PFSK-1 (cell line): ENCODE measurements at regions not wholly inside any gene's neighbourhood (a gene's known extent, or its start where the extent isn't known, plus 50 kb on each side); places are given as distances from the start of the nearest gene placed in this dataset.

Experiments
- FOXP2 ChIP-seq: optimal IDR thresholded peaks from 2 replicates; pipeline ENCODE3; 2011; ENCODE audit warnings: borderline replicate concordance, control low read depth, inconsistent platforms; ENCODE audit not compliant: insufficient read depth; ENCODE audit errors: extremely low read length, extremely low read depth
- POLR2AphosphoS5 ChIP-seq: IDR thresholded peaks from 2 replicates; pipeline ENCODE4 v1.6.1; 2012; ENCODE audit warnings: low read depth, mild to moderate bottlenecking, control low read depth, low read length, moderate library complexity
- SIN3A ChIP-seq: IDR thresholded peaks from 2 replicates; pipeline ENCODE4 v1.6.1; 2012; ENCODE audit warnings: mild to moderate bottlenecking, low read length, moderate library complexity, borderline replicate concordance; ENCODE audit not compliant: insufficient read depth
- TAF1 ChIP-seq: IDR thresholded peaks from 2 replicates; pipeline ENCODE4 v1.6.1; 2012; ENCODE audit warnings: low read length, control low read depth, borderline replicate concordance; ENCODE audit not compliant: insufficient read depth
- TF ChIP-seq, protein P1 (sequence below), 2 experiments: IDR thresholded peaks; 2 replicates each; pipeline versions ENCODE4 v1.6.1 to v1.8.0; 2011 to 2012; ENCODE audit warnings: low read depth in 2 of 2, low read length in 2 of 2, control low read depth in 1 of 2, inconsistent platforms in 1 of 2, mild to moderate bottlenecking in 1 of 2, moderate library complexity in 1 of 2; ENCODE audit not compliant: insufficient read depth in 1 of 2

DNA sequence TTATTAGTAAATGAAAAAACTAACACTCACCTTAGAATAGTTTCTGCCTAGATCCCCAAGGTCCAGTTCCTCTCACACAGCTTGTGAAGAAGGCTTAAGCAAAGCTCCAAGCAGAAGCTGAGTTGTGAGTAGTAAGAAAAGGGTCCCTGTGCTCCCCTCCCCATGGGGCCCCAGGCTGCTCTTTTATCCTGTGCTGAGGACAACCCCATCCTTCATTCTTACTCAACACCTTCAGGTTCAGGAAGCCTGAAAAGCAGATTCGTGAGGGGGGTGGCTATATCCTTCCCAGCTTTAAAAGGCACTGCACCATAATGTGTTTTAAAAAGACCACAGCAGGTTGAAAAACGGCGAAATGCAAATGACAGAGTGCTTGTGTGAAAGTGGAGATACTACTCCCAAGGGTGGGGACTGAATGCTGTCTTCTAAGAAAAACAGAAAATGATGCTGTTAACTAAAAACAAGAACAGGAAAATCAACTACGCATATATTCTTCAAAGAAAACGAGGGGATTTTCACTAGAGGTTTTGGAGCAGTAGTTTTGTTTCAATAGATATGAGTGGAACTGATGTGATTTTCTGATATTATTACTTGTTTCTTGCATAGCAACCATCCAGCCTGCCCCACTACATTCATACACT, 182.7 kb downstream of the KTN1 start:
- TF ChIP-seq TAF1 (no peak), SIN3A (no peak), FOXP2 (no peak)
- TF ChIP-seq, protein P1, sequence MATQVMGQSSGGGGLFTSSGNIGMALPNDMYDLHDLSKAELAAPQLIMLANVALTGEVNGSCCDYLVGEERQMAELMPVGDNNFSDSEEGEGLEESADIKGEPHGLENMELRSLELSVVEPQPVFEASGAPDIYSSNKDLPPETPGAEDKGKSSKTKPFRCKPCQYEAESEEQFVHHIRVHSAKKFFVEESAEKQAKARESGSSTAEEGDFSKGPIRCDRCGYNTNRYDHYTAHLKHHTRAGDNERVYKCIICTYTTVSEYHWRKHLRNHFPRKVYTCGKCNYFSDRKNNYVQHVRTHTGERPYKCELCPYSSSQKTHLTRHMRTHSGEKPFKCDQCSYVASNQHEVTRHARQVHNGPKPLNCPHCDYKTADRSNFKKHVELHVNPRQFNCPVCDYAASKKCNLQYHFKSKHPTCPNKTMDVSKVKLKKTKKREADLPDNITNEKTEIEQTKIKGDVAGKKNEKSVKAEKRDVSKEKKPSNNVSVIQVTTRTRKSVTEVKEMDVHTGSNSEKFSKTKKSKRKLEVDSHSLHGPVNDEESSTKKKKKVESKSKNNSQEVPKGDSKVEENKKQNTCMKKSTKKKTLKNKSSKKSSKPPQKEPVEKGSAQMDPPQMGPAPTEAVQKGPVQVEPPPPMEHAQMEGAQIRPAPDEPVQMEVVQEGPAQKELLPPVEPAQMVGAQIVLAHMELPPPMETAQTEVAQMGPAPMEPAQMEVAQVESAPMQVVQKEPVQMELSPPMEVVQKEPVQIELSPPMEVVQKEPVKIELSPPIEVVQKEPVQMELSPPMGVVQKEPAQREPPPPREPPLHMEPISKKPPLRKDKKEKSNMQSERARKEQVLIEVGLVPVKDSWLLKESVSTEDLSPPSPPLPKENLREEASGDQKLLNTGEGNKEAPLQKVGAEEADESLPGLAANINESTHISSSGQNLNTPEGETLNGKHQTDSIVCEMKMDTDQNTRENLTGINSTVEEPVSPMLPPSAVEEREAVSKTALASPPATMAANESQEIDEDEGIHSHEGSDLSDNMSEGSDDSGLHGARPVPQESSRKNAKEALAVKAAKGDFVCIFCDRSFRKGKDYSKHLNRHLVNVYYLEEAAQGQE (IDR thresholded peaks at IDR 0.05; ENCODE audit: insufficient read depth in 1 of 2, low read depth in 2 of 2, low read length in 2 of 2), result no peak

DNA sequence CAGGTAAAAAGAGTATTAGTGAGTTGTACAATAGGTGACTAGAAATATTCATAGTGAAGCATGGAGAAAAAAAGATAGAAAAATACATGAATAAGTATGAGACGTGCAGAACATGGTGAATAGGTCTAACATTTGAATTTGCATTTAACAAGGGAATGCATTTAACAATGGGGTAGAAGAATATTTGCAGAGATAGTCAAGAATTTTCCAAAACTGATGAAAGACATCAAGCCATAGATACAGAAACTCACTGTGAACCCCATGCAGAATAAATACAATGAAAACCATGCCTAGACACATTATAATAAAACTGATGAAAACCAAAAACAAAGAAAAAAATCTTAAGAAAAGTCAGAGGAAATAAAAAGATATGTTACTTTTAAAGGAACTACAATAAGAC, 184.8 kb downstream of the KTN1 start:
- TF ChIP-seq FOXP2 (no peak), POLR2AphosphoS5 (no peak), SIN3A (no peak), TAF1 (no peak)
- TF ChIP-seq, protein P1 (IDR thresholded peaks at IDR 0.05; ENCODE audit: insufficient read depth in 1 of 2, low read depth in 2 of 2, low read length in 2 of 2), result no peak

DNA sequence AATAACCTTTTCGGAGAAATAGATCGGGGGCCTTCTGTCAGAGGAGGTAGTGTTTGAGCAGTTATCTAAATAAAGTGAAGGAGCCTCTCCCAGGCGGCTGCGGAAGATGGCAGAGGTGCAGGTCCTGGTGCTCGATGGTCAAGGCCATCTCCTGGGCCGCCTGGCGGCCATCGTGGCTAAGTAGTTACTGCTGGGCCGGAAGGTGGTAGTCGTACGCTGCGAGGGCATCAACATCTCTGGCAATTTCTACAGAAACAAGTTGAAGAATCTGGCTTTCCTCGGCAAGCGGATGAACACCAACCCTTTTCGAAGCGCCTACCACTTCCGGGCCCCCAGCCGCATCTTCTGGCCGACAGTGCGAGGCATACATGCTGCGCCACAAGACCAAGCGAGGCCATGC, 186.1 kb downstream of the KTN1 start:
- TF ChIP-seq FOXP2, result no peak
- no peak for TF ChIP-seq SIN3A
- TF ChIP-seq, protein P1 (IDR thresholded peaks at IDR 0.05; ENCODE audit: insufficient read depth in 1 of 2, low read depth in 2 of 2, low read length in 2 of 2), result no peak
- TF ChIP-seq POLR2AphosphoS5, result no peak
- TF ChIP-seq TAF1, result no peak

DNA sequence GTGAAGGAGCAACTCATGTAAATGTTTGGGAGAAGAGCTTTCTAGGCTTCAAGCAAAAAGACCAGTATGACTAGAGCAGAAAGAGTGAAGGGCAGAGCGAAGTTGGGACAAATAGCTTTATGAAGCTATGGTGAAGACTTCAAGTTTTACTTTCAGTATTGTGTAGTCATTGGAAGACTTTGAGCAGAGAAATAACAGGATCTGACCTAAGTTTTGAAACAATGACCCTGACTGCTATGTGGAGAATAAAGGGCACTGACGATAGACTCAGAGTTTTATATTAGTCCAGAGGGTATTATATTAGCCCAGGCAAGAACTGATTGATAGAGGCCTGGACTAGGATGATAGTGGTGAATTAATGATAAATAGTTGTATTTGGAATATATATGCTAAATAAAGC, 187.3 kb downstream of the KTN1 start:
- TF ChIP-seq POLR2AphosphoS5, result no peak
- TF ChIP-seq SIN3A, result no peak
- no peak for TF ChIP-seq FOXP2
- no peak for TF ChIP-seq TAF1
- TF ChIP-seq, protein P1 (IDR thresholded peaks at IDR 0.05; ENCODE audit: insufficient read depth in 1 of 2, low read depth in 2 of 2, low read length in 2 of 2), result no peak

DNA sequence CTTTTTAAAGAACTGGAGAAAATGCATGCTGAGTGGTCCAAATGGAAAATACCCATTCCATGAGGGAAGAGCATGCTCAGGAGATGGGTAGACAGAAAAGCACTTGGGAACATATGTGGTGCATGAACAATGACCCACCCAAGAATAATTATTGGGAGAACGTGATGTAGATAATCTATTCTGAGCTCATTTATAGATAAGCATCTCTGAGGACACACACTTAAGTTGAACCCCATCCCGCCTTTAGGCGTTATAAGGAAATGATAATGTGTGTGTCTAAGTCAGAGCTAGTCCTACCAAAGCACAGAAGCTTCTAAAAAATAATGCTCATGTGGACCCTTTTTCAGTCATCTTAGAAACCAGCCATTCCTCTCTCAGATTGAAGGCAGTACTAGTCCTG, 189.9 kb downstream of the KTN1 start:
- TF ChIP-seq POLR2AphosphoS5, result no peak
